H9 (cell line): ENCODE measurements at regions not wholly inside any gene's neighbourhood (a gene's known extent, or its start where the extent isn't known, plus 50 kb on each side); places are given as distances from the start of the nearest gene placed in this dataset.

ENCODE experiments used
- DNase-seq: peaks from one replicate; pipeline ENCODE4 v3.0.0-alpha.2; 2017
- H2AFZ ChIP-seq: one replicate; pipeline ENCODE4 v1.6.1; 2013; ENCODE audit warnings: mild to moderate bottlenecking, low read length, control low read depth, moderate library complexity
- H2AK5ac ChIP-seq: 2 replicates; pipeline ENCODE4 v1.6.1; 2013; ENCODE audit warnings: low read length, control low read depth, mixed read lengths; ENCODE audit not compliant: insufficient read length
- H2BK120ac ChIP-seq: one replicate; pipeline ENCODE4 v1.6.1; 2013; ENCODE audit warnings: low read depth, mild to moderate bottlenecking, low read length, control low read depth, inconsistent platforms; ENCODE audit not compliant: poor library complexity, severe bottlenecking
- H2BK12ac ChIP-seq: 2 replicates; pipeline ENCODE4 v1.6.1; 2013; ENCODE audit warnings: low read length, control low read depth, mixed read lengths, low read depth; ENCODE audit not compliant: insufficient read length
- H2BK15ac ChIP-seq: 2 replicates; pipeline ENCODE4 v1.6.1; 2013; ENCODE audit warnings: low read depth, low read length, control low read depth
- H2BK20ac ChIP-seq: one replicate; pipeline ENCODE4 v1.6.1; 2013; ENCODE audit warnings: low read depth, mild to moderate bottlenecking, low read length, control low read depth, inconsistent platforms; ENCODE audit not compliant: poor library complexity, severe bottlenecking
- H2BK5ac ChIP-seq: 2 replicates; pipeline ENCODE4 v1.6.1; 2013; ENCODE audit warnings: low read length, control low read depth, mixed read lengths; ENCODE audit not compliant: insufficient read length
- H3K14ac ChIP-seq: 2 replicates; pipeline ENCODE4 v1.6.1; 2013; ENCODE audit warnings: low read length, control low read depth; ENCODE audit not compliant: insufficient read depth
- H3K18ac ChIP-seq: 2 replicates; pipeline ENCODE4 v1.6.1; 2013; ENCODE audit warnings: low read depth, mild to moderate bottlenecking, mixed read lengths, low read length, control low read depth; ENCODE audit not compliant: insufficient read length
- H3K23ac ChIP-seq: 2 replicates; pipeline ENCODE4 v1.6.1; 2013; ENCODE audit warnings: low read length, control low read depth, mixed read lengths, low read depth; ENCODE audit not compliant: insufficient read length
- H3K23me2 ChIP-seq: 2 replicates; pipeline ENCODE4 v1.6.1; 2013; ENCODE audit warnings: low read depth, mild to moderate bottlenecking, mixed read lengths, low read length, control low read depth; ENCODE audit not compliant: insufficient read length, poor library complexity, severe bottlenecking
- H3K27ac ChIP-seq: 2 replicates; pipeline ENCODE4 v1.5.1; 2013; ENCODE audit warnings: low read length, control low read depth, mixed read lengths, low read depth; ENCODE audit not compliant: insufficient read length
- H3K27me3 ChIP-seq: 2 replicates; pipeline ENCODE4 v1.6.1; 2013; ENCODE audit warnings: low read length, control low read depth, inconsistent platforms; ENCODE audit not compliant: insufficient read depth
- H3K4ac ChIP-seq: 2 replicates; pipeline ENCODE4 v1.6.1; 2013; ENCODE audit warnings: low read depth, mild to moderate bottlenecking, control low read depth, inconsistent platforms, low read length, moderate library complexity
- H3K4me1 ChIP-seq: 2 replicates; pipeline ENCODE4 v1.6.1; 2013; ENCODE audit warnings: low read length, control low read depth, inconsistent platforms; ENCODE audit not compliant: insufficient read depth
- H3K4me2 ChIP-seq: 2 replicates; pipeline ENCODE4 v1.6.1; 2013; ENCODE audit warnings: low read length, control low read depth, mixed read lengths; ENCODE audit not compliant: insufficient read length, insufficient read depth
- H3K56ac ChIP-seq: 2 replicates; pipeline ENCODE4 v1.6.1; 2013; ENCODE audit warnings: low read depth, mild to moderate bottlenecking, mixed read lengths, low read length, control low read depth; ENCODE audit not compliant: insufficient read length
- H3K79me1 ChIP-seq: 2 replicates; pipeline ENCODE4 v1.6.1; 2013; ENCODE audit warnings: low read depth, mild to moderate bottlenecking, moderate library complexity, low read length, control low read depth, inconsistent platforms; ENCODE audit not compliant: insufficient read depth, poor library complexity, severe bottlenecking
- H3K79me2 ChIP-seq: 2 replicates; pipeline ENCODE4 v1.6.1; 2013; ENCODE audit warnings: low read length, control low read depth, inconsistent platforms; ENCODE audit not compliant: insufficient read depth
- H3K9ac ChIP-seq: 2 replicates; pipeline ENCODE4 v1.6.1; 2013; ENCODE audit warnings: low read length, control low read depth, mixed read lengths; ENCODE audit not compliant: insufficient read length; ENCODE audit errors: extremely low read depth
- H3K9me3 ChIP-seq: one replicate; pipeline ENCODE4 v1.6.1; 2013; ENCODE audit warnings: low read depth, low read length, inconsistent platforms; ENCODE audit not compliant: control insufficient read depth
- H3T11ph ChIP-seq: one replicate; pipeline ENCODE4 v1.6.1; 2013; ENCODE audit warnings: mild to moderate bottlenecking, low read length, control low read depth, inconsistent platforms
- H4K20me1 ChIP-seq: one replicate; pipeline ENCODE4 v1.6.1; 2013; ENCODE audit not compliant: control insufficient read depth, insufficient read length, insufficient read depth
- H4K5ac ChIP-seq: 2 replicates; pipeline ENCODE4 v1.6.1; 2013; ENCODE audit warnings: low read depth, mild to moderate bottlenecking, mixed read lengths, low read length, control low read depth; ENCODE audit not compliant: insufficient read length
- H4K8ac ChIP-seq: replicated peaks from 2 replicates; pipeline ENCODE4 v1.6.1; 2013; ENCODE audit warnings: low read length, control low read depth, mixed read lengths, low read depth; ENCODE audit not compliant: insufficient read length
- H4K91ac ChIP-seq: 2 replicates; pipeline ENCODE4 v1.6.1; 2013; ENCODE audit warnings: low read depth, mild to moderate bottlenecking, moderate library complexity, mixed read lengths, low read length, control low read depth; ENCODE audit not compliant: insufficient read length
- H3K27ac Mint-ChIP-seq, 3 experiments: 2 replicates in 2 of 3; 3 replicates in 1 of 3; pipeline ENCODE4 v1.8.0; 2020 to 2021; ENCODE audit warnings: mixed read lengths in 3 of 3, mild to moderate bottlenecking in 1 of 3, moderate library complexity in 1 of 3
- H3K27me3 Mint-ChIP-seq: 2 replicates; pipeline ENCODE4 v1.8.0; 2021; ENCODE audit warnings: low read depth, mild to moderate bottlenecking, moderate library complexity, mixed read lengths
- H3K36me3 Mint-ChIP-seq, 3 experiments: 2 replicates in 2 of 3; 3 replicates in 1 of 3; pipeline ENCODE4 v1.8.0; 2020 to 2021; ENCODE audit warnings: low read depth in 3 of 3, mixed read lengths in 3 of 3; ENCODE audit not compliant: insufficient read depth in 1 of 3
- H3K4me1 Mint-ChIP-seq, 2 experiments: 2 replicates each; pipeline ENCODE4 v1.8.0; 2020; ENCODE audit warnings: mixed read lengths in 2 of 2
- H3K4me3 Mint-ChIP-seq, 2 experiments: 2 replicates in 1 of 2; 3 replicates in 1 of 2; pipeline ENCODE4 v1.8.0; 2020 to 2021; ENCODE audit warnings: mild to moderate bottlenecking in 2 of 2, mixed read lengths in 2 of 2, moderate library complexity in 1 of 2
- H3K9me3 Mint-ChIP-seq, 2 experiments: 2 replicates in 1 of 2; 3 replicates in 1 of 2; pipeline ENCODE4 v1.8.0; 2020; ENCODE audit warnings: mild to moderate bottlenecking in 2 of 2, mixed read lengths in 2 of 2, moderate library complexity in 1 of 2
- CTCF ChIP-seq: fragments of 200-600 bp; sonication (generic); conservative IDR thresholded peaks from 3 replicates; pipeline ENCODE4 v1.8.0; 2021; ENCODE audit warnings: antibody characterized with exemption, mild to moderate bottlenecking
- WGBS: extraction: QIAGEN DNeasy Blood & Tissue Kit; methylation state at CpG from one replicate; pipeline ENCODE4 v1.1.7; 2013; ENCODE audit warnings: missing lambda C conversion rate, low lambda C conversion rate, mixed read lengths; ENCODE audit not compliant: insufficient read length; ENCODE audit errors: extremely low coverage; 5-methylcytosine and 5-hydroxymethylcytosine counted together

GRCh38 chr15:62558640-62559380 is 393.7 kb upstream of the C2CD4B start:
- Mint-ChIP-seq H3K27me3 (no peaks in the 10 kb centered on the region), H3K36me3 (no peaks in the 10 kb centered on the region), H3K4me1 (peaks cover 25 to 26% of the 10 kb centered on the region in 2 experiments), H3K27ac (peak overlapping the region in 1 of 3 experiments; percentile 58; a peak in 1 of 7 replicates), H3K4me3 (no peak overlapping the region), H3K9me3 (no peaks in the 10 kb centered on the region)
- Histone ChIP-seq H4K8ac (no peak overlapping the region), H3K23me2 (no peaks in the 10 kb centered on the region), H3K14ac (no peak overlapping the region), H4K5ac (no peak overlapping the region), H2AK5ac (no peak overlapping the region), H3K9ac (no peak overlapping the region), H2BK120ac (no peak overlapping the region), H3K9me3 (no peaks in the 10 kb centered on the region), H4K20me1 (no peaks in the 10 kb centered on the region), H3T11ph (no peak overlapping the region), H2BK15ac (no peak overlapping the region), H3K4me1 (no peaks in the 10 kb centered on the region; the same call in 1 of the 2 replicates), H4K91ac (no peak overlapping the region), H3K79me1 (no peaks in the 10 kb centered on the region), H3K56ac (no peak overlapping the region), H3K27me3 (no peaks in the 10 kb centered on the region), H3K18ac (no peak overlapping the region), H2BK20ac (no peak overlapping the region), H3K23ac (no peak overlapping the region), H2AFZ (no peak overlapping the region), H3K4ac (no peak overlapping the region), H3K27ac (no peak overlapping the region), H3K4me2 (no peak overlapping the region), H2BK5ac (no peak overlapping the region), H3K79me2 (no peaks in the 10 kb centered on the region), H2BK12ac (no peak overlapping the region)
- TF ChIP-seq CTCF = no peak
- no peak for DNase-seq
- WGBS = no CpG with 5 or more reads among the region's 8 CpGs
